Osteocyte (in vitro differentiated cells): ENCODE measurements at regions not wholly inside any gene's neighbourhood (a gene's known extent, or its start where the extent isn't known, plus 50 kb on each side); places are given as distances from the start of the nearest gene placed in this dataset.

ENCODE experiments used
- DNase-seq: peaks from one replicate; pipeline ENCODE4 v3.0.0; 2021; ENCODE audit warnings: mixed read lengths; ENCODE audit not compliant: unreplicated experiment; ENCODE audit errors: extremely low spot score
- H3K27ac Mint-ChIP-seq: one replicate; pipeline ENCODE4 v1.8.0; 2021; ENCODE audit warnings: mild to moderate bottlenecking, mixed read lengths; ENCODE audit not compliant: unreplicated experiment
- H3K27me3 Mint-ChIP-seq: one replicate; pipeline ENCODE4 v1.8.0; 2021; ENCODE audit warnings: mixed read lengths; ENCODE audit not compliant: unreplicated experiment
- H3K36me3 Mint-ChIP-seq: one replicate; pipeline ENCODE4 v1.8.0; 2021; ENCODE audit warnings: mixed read lengths; ENCODE audit not compliant: unreplicated experiment
- H3K4me1 Mint-ChIP-seq: one replicate; pipeline ENCODE4 v1.8.0; 2021; ENCODE audit warnings: mixed read lengths; ENCODE audit not compliant: unreplicated experiment
- H3K4me3 Mint-ChIP-seq: one replicate; pipeline ENCODE4 v1.8.0; 2021; ENCODE audit warnings: mild to moderate bottlenecking, moderate library complexity, mixed read lengths; ENCODE audit not compliant: unreplicated experiment
- H3K9me3 Mint-ChIP-seq: one replicate; pipeline ENCODE4 v1.8.0; 2021; ENCODE audit warnings: mixed read lengths; ENCODE audit not compliant: unreplicated experiment
- TF ChIP-seq, protein P1 (sequence below): fragments of 200-600 bp; sonication (generic); IDR thresholded peaks from 2 replicates; pipeline ENCODE4 v1.5.0; 2021; ENCODE audit warnings: antibody characterized with exemption, mild to moderate bottlenecking, moderate library complexity

DNA sequence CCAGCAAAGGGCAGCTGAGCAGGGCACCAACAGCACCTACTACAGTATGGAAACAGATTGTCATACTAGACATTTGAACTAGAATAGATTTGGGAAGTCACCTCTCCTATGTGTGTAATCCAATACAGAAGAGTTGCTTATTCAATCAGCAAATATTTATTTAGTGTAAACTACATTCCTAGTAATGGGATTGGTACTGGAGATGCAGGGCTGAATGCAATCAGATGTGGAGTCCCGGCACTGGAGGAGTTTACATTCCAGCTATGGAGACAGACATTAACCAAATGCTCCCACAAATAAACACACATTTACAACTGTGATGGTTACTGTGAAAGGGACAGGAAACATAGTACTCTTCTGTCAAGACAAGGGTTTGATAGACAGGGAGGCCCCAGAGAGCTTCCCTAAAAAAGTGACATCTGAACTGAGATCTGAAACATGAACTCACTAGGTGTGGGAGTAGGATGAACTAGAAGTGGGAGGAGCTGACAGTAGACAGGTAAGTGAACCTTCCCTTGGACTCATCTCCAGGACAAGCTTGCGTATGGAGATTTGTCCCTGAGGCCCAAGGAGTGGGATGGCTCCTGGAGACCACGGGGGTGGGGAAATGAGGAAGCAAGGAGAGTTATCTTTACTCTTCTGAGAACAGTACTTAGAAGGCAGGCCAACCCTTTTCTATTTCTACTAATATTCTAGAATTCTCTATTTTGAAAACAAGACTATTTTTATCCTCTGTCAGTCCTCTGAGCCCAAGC lies 420.5 kb downstream of the MAFB start:
- TF ChIP-seq, protein P1, sequence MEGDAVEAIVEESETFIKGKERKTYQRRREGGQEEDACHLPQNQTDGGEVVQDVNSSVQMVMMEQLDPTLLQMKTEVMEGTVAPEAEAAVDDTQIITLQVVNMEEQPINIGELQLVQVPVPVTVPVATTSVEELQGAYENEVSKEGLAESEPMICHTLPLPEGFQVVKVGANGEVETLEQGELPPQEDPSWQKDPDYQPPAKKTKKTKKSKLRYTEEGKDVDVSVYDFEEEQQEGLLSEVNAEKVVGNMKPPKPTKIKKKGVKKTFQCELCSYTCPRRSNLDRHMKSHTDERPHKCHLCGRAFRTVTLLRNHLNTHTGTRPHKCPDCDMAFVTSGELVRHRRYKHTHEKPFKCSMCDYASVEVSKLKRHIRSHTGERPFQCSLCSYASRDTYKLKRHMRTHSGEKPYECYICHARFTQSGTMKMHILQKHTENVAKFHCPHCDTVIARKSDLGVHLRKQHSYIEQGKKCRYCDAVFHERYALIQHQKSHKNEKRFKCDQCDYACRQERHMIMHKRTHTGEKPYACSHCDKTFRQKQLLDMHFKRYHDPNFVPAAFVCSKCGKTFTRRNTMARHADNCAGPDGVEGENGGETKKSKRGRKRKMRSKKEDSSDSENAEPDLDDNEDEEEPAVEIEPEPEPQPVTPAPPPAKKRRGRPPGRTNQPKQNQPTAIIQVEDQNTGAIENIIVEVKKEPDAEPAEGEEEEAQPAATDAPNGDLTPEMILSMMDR, result no peak
- Mint-ChIP-seq H3K27me3 (peaks cover 12% of the 10 kb centered on the region), H3K4me1 (peaks cover 3% of the 10 kb centered on the region), H3K27ac (no peak overlapping the region), H3K36me3 (no peaks in the 10 kb centered on the region), H3K4me3 (no peak overlapping the region), H3K9me3 (no peaks in the 10 kb centered on the region)
- DNase-seq, result no peak

DNA sequence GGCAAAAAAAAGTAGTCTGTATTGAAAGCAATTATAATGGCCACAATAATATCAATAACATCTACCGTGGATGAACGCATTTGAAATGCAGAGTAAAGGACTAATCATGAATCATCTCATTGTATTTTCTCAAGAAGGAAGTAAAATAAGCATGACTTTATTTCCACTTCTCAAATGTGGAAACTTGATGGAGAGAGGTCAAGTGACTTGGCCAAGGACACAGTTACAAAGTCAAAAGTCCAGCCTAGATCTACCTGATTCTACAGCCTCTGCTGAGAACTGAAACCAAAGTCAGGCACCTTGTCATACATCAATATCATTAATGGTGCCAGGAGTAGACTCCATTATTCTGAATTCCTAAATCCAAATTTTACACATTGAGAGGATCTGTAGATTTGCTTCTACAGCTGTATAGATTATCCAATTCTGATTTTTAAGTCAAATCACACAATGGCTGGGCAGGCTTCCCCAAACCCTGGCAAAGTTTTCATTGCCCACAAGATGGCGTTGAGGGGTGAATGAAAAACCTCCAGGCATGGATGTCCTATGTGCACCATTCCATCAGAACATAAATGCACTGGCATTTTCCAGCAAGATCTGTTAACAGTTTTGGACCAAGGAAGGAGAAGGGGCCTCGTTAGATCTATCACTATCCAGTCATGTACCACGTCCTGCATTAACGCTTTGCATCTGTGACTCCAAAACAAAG lies 423.1 kb downstream of the MAFB start:
- TF ChIP-seq, protein P1, result peak; percentile 69
- peaks cover 9% of the 10 kb centered on the region for H3K27me3 Mint-ChIP-seq
- no peak overlapping the region for H3K4me3 Mint-ChIP-seq
- peaks cover 3% of the 10 kb centered on the region for H3K4me1 Mint-ChIP-seq
- H3K36me3 Mint-ChIP-seq, result no peaks in the 10 kb centered on the region
- no peak overlapping the region for H3K27ac Mint-ChIP-seq
- no peaks in the 10 kb centered on the region for H3K9me3 Mint-ChIP-seq
- no peak for DNase-seq

DNA sequence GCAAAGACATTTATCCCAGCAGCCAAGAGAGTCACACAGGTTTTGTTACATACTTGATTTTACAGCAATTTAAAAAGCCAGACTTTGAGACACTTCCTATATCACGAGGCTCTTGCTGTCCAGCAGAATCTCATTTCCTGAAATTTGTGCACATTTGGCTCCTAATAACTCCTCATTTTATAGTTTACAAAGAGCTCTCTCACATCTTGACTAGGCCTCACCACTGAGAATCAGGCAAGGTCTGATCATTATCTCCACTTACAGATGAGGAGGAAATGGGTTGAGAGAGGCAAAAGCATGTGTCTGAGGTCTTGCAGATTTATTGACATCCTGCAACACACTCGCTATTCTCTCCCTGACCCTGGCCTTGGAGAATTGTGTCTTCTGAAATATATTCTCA lies 426.8 kb downstream of the MAFB start:
- TF ChIP-seq, protein P1, result no peak
- no peaks in the 10 kb centered on the region for H3K9me3 Mint-ChIP-seq
- DNase-seq, result no peak
- H3K36me3 Mint-ChIP-seq, result no peaks in the 10 kb centered on the region
- no peak overlapping the region for H3K4me3 Mint-ChIP-seq
- peaks cover 3% of the 10 kb centered on the region for H3K4me1 Mint-ChIP-seq
- peaks cover 14% of the 10 kb centered on the region for H3K27me3 Mint-ChIP-seq
- H3K27ac Mint-ChIP-seq, result no peak overlapping the region

DNA sequence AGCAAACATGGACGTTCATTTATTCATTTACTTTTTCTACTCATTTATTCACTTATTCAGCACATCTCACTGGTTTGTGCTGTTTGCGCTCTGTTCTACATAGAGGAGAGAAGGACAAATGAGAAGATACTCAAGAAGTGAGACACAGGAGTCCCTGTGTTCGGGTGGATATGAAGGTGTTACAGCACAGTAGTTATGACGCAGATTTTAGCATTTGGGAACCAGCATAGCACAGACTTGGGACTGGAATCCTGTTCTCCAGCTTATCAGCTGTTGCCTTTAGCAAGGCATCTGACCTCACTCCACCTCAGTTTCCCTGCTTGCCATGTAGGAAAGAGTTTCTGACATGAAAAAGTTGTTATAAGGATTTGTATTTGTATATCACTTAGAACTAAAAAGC lies 430.1 kb downstream of the MAFB start:
- TF ChIP-seq, protein P1, result no peak
- H3K36me3 Mint-ChIP-seq, result no peaks in the 10 kb centered on the region
- H3K27ac Mint-ChIP-seq, result no peak overlapping the region
- H3K27me3 Mint-ChIP-seq, result peaks cover 25% of the 10 kb centered on the region
- peaks cover 9% of the 10 kb centered on the region for H3K4me1 Mint-ChIP-seq
- no peaks in the 10 kb centered on the region for H3K9me3 Mint-ChIP-seq
- no peak overlapping the region for H3K4me3 Mint-ChIP-seq
- DNase-seq, result no peak

DNA sequence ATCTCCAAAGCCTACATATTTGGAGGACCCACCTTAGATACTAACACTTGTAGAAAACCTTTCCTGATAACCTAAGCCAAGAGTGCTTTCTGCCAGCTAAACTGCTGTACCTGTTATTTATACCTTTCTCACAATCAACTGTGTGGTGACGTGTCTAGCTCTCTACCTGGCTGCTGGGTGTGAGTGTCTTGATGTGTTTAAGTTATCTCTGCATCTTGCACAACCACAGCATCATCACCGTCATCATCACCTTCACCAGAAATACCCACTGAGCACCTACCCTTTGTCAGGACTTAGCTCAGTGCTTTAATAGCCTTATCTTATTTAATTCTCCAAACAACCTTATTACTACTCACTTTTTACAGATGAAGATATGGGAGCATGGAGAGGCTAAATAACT lies 431.3 kb downstream of the MAFB start:
- TF ChIP-seq, protein P1, result no peak
- DNase-seq, result no peak
- Mint-ChIP-seq H3K27ac (no peak overlapping the region), H3K4me3 (no peak overlapping the region), H3K36me3 (no peaks in the 10 kb centered on the region), H3K4me1 (peaks cover 11% of the 10 kb centered on the region), H3K9me3 (no peaks in the 10 kb centered on the region), H3K27me3 (peaks cover 25% of the 10 kb centered on the region)
